Stimulated activated naive CD4-positive, alpha-beta T cell treated with Interleukin-2 at 50 U/mL for 16 hours (primary cell): ENCODE measurements at regions not wholly inside any gene's neighbourhood (a gene's known extent, or its start where the extent isn't known, plus 50 kb on each side); places are given as distances from the start of the nearest gene placed in this dataset.

Experiments used
- DNase-seq: peaks from one replicate; lab custom pipeline; 2025; lab: John Stamatoyannopoulos, UW

DNA sequence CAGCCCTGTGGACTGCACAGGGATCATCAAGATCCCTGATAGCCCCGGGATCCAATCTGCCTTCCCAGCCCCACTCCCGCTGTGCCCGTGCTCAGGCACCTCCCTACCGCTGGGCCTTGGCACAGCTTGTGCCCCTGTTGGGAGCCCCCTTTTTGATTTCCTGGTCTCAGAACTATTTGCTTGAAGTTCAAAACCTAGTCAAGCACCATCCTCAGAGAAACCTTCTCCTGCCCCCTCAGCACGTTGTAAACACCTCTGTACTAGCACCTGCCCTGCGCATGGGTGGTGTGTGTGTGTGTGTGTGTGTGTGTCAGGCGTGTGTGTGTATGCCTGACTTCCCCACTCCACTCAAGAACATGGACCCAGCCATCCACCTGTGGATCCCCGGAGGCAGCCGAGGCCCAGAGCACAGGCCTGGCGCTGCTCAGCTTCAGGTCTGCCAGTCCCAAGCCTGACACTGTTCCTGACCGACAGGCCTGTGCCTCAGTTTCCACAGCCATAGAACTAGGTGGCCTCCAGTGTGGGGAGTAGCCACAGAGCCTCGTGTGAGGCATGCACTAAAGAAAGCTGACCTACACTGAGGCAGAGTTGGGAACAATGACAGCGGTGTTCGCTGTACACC is 65.5 kb downstream of the ADRA2C start:
- DNase-seq: no peak

DNA sequence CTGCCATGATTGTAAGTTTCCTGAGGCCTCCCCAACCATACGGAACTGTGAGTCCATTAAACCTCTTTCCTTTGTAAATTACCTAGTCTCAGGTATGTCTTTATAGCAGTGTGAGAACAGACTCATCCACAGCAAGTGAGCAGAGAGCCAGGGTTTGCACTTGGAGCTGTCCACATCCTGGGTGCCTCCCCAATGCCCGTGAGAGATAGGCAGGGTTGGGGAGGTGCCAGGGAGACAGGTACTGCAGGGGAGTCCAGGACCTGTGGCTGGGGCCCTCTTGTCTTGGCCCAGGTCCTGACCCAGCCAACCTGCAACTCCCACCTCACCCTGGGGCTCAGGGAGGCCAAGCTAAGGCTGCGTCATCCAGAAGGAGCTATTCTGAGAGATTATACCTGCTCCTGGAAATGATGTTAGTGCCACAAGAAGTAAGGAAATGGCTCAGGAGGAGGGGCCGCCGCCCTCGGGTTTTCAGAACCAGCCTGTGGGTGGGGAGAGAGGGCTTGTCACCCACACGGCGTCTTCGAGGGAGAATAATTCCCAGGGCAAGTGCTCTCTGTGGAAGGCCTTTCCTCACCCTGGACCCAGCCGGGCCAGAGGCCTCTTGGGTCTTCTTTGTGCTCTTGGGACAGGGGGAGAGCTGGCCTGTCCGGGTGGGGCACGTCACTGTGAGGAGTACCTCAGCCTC is 66.5 kb downstream of the ADRA2C start:
- no peak for DNase-seq

DNA sequence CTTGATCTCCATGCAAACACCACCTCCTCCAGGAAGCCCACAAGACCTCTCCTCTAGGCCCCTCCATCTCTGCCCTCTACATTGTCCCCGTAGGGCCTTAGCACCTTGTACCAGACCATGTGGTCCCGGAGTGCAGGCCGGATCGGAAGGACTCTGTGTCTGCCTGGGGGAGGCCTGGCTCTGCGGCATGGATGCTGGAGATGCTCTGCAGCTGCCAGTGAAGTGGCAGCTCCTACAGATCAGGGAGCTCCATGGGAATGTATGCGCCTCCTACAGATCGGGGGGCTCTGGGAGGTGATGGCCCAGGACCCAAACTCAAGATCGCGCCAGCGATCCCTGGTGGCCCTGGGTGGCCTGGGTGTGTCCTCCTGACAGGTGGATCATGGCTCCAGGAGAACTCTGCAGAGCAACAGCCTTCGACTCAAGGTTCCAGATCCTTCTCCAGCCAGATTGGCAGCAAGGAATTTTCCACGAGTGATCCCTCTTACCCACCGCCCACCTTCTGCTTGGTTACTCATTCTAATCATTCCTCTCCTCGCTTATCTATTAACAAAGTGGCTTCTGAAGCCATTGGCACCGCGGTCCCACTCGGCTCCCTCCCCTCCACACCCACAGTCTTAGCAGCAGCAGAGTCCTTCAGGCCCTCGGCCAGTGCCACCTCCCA is 67.3 kb downstream of the ADRA2C start:
- no peak for DNase-seq

DNA sequence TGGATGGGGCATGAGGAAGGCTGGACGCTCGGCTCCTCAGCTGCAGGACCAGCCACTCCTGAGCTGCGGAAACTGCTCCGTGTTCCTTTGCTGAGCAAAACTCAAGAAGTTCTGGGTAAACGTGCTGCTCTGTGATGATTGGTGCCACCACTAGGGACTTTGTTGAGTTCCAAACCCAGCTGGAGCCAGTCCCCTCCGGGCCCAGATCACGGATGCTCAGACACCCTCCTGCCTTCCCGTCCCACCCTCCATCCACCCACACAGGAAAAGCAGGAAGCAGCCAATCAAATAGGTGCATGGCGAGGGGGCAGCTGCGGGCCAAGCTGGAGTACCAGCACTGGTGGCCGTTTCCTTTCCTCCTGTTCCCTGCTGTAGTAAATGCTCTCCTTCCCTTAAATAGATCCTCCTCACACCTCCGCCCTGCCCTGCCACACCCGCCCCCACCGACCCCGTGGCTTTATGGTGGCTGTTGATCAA is 68.0 kb downstream of the ADRA2C start:
- no peak for DNase-seq

DNA sequence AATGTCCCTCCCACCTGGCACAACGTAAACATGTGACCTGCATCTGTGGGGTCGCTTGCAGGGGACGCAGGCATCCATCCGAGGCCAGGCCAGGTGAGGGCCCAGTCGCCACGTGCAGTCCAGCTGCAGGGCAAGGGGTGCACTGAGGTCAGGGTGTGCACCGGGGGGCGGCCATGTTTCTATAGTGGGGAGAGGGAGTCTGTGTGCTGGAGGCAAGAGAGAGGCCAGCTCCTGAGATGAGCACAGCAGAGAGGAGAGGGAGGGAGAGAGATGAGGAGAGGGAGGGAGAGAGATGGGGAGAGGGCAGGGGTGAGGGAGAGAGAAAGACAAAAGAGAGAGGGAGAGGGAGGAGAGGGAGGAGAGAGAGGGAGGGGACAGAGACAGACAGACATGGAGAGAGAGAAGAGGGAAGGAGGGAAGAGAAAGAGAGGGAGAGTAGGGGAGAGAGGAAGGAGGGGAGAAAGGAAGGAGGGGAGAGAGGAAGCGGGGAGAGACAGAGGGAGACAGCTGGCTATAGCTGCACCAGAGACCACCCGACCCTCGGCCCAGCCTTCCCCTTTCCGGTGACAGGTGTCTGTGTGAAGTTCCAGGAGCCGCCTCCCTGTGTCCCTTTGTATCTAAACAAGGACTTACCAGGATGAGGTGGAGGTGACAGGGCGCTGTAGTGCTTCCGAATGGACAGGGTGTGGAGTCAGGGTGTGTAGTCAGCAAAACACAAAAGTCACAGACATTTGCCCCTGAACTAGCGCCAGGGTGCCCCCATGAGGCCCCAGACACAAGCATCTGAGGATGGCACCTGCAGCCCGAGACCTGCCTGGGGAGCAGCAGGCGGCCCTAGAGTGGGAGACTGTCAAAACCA is 68.7 kb downstream of the ADRA2C start:
- no peak for DNase-seq

DNA sequence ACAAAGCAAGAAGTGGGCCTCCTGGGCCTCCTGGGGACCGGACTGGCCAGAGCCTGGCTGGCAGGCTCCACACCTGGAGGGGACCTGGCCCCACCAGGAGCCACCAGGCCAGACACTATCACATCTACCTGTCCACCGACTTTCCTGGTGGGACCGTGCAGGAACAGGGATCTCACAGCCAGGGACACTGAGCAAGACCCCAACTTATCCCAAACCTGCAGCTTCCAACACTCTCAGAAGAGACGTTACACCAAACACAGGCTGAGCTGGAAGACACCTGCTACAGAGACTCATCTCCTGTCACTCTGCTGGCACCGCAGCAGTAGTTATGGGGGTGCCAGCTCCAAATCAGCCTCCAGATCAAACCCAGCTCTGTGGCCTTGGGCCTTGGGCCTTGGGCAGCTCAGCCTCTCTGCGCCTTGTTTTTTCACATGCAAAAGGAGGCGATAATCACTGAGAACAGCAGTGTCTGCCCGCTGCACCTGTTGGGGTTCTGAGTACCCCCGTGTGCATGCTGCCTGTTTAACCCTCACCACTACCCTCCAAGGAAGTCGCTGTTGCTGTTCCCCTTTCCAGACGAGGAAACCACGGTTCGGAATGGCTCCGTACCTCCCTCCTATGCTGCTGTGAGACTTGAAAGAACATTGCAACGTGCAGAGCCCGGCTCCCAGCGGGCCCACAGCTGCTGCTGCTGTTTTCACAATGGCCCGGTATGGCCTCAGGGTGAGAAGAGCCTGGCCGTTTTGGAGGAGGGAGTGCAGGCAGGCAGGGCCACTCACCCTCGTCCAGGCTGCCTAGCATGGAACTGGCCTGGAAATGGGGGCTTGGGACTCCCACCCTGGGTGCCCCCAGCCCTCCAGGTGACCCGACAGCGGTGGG is 69.6 kb downstream of the ADRA2C start:
- DNase-seq: no peak

DNA sequence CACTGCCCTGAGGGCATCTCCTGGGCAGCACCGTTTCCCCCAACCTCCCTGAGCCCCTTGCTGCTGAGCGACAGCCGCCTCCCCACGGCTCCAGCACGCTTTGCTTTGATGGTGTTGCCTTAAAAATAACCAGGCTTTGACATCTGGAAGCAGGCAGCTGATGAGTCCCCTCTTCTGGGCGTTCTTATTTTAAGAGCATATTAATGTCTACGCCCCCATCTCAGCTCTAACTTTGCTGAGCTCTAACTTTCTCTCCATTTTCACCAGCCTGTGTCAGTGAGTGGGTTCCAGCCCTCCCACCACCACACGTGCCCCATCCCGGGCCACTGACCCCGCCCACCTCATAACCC is 70.2 kb downstream of the ADRA2C start:
- DNase-seq: no peak

DNA sequence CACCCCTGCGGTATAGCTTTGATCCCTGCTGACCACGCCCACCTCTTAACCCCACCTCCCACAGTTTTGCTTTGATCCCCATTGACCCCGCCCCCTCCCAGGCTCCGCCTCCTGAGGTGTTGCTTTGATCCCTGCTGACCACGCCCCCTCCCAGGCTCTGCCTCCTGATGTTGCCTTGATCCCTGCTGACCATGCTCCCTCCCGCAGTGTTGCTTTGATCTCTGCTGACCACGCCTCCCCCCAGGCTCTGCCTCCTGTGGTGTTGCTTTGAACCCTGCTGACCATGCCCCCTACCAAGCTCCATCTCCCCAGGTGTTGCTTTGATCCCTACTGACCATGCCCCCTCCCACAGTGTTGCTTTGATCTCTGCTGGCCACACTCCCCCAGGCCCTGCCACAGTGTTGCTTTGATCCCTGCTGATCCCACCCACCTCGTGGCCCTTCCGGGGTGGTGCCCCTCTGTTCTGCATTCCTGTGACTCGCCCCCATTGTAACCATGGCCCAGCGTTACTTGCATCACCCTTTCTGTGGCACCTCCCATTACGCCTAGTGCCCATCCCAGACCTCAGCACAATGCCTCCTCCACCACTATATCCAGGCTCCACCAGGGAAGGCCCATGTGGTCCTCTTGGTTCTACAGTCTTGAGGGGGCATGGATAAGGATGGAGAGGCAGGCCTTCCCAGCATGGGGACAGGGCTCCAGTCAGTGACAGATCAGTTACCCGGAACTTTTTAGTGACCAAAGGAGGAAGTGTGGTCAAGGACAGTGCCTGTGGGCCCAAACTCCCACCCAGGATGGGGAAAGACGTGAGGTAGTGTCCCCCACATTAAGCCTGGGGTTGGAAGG is 70.8 kb downstream of the ADRA2C start:
- no peak for DNase-seq

DNA sequence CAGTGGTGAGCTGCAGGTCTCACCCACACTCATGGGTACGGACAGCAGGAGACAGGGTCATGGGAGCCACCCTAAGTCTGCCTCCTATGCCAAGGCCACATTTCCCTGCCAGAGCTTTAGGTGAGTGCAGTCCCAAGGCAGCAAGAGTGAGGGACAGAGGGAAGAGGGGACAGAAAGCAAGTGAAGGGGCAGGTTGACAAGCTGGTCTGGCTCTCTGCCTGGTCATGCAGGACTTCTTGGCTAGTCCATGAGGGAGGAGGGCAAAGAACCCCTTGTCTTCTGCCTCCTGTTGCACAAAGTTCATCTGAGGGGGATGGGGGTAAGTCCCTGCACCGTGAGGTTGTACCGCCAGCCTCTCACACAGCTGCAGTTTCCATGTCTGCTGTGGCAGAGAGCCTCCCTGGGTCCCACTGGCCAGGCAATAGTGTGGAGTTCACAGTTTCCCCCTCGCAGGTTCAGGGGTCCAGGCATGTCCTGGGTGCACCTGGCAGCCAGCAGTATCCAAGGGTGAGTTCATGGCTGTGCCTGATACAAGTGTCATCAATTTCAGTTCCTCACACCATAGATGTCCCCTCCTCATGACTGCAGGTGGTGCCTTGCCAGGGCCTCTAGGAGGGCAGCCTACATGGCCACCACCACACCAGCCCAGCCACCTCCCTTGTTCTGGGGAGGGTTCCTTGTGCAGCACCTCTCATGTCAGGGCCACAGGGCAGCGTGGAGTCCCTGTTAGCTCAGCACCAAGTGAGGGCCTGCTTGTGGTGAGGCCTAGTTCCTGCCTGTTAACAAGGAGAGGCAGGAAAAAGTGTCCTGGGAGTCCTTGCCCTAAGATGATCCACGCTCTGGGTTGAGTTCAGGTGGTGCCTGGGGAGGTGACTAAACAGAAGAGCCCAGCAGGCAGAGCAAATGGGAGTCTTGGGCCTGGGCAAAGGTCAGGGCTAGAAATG is 72.5 kb downstream of the ADRA2C start:
- no peak for DNase-seq

DNA sequence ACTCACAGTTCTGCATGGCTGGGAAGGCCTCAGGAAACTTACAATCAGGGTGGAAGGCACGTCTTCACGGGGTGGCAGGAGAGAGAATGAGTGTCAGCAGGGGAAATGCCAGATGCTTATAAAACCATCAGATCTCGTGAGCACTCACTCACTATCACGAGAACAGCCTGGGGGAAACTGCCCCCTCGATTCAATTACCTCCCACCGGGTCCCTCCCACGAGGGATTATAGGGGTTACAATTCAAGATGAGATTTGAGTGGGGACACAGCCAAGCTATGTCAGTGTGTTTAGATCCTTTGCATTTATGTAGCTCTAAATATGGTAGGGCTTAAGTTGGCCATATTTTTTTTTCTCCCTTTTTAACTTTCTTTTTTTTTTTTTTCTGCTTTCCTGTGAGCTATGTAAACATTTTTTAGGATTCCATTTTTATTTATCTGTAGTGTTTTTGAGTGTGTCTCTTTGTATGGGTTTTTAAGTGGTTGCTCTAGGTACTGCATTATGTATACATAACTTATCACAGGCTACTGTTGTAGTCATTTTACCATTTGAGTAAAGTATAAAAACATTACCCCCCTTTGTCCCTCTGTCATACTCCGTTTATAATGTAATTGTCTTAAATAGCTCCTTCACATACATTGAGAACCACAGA is 79.0 kb downstream of the ADRA2C start:
- no peak for DNase-seq

DNA sequence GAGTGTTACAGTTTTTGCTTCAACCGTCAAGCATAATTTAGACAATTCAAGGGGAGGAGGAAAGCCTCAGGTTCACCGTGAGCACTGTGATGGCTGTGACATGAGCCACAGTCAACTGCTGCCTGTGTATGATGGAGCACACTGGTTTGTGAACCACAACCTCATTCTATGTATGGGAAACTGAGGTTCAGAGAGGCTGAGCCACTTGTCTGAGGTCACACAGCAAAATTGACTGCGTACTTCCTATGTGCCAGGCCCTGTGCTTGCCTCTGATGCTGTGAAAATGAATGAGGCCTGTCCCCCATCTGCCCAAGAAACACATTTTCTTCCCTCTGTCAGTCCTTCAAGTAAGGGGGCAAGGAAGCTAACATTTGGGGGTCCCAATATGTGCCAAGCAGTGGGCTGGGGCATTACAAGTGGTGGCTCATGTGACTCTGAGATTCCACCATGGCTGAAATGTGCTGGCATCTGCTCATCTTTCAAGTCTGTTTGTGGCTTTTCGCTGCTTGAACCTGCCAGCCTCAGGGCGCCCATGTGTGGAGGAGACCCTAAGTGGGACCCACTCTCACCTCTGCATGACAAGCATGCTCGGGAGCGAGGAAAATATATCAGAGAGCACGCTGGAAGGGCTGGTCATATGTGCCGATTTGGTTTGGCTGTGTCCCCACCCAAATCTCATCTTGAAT is 79.7 kb downstream of the ADRA2C start:
- no peak for DNase-seq

DNA sequence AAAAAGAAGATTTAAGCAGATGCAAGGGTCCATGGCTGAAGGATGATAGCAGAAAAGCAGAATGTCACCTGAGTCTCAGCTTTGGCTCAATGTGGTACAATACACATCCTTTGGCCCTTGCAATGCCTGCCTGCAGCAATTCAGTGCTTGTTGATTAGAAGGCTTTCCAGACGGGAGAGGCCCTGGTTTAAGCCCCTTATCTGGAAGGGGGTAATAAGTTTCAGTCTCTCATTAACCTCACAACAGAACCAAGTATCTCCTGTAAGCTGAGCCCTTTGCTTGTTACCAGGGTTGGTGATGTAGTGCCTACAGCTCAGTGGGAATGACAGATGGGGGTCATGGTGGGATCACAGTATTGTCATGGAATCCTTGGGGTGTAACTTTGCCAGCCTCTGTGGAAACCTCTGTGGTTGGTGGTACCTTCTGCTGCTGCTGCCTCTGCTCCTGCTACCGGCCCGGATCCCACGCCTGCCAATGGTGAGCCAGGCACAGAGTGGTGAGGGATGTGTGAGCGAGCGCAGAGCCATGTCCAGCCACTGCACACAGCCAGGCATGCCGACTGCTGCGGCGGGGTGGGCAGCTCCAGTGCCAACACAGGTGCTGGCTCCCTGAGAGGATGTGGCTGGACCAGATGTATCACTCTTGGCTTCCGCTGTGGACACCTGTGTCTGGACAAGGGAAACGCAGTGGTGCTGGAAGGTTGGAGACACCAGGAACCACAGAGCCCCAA is 81.2 kb downstream of the ADRA2C start:
- DNase-seq: no peak

DNA sequence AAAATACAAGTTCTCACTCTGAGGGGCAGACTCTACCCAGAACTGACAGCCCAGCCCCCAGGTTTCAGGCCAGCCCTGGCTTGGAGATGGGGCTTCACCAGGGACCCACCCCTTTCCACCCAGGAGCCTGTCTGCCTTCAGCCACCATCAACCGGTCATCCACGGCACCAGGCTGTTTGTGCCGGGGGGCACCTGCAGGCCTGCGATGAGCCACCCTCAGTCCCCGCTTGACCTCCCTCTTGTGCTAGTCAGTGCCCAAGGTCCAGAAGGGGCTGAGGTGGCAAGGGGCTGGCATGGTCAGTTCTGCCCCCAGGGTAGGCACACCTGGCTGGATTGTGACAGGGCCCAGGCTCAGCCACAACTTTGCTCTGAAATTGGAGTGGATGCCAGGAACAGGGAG is 82.1 kb downstream of the ADRA2C start:
- DNase-seq: no peak

DNA sequence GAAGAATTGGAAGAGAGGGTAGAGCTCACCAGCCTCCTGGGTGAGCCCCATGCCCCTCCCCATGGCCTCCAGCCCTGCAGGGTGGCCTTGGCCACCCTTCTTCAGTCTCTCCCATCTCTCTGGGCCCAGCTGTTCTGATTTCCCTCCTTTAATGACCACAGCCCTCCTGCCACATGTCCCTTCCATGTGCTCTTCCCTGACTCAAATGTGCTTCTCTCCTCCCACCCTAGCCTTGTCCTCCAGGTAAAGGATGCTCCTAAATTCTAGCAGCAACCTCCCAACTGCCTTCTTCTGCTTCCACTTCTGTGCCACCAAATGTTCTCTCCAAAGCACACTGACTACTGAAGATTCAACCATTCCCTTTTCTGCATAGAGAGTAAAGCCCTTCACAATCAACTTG is 83.0 kb downstream of the ADRA2C start:
- DNase-seq: no peak

DNA sequence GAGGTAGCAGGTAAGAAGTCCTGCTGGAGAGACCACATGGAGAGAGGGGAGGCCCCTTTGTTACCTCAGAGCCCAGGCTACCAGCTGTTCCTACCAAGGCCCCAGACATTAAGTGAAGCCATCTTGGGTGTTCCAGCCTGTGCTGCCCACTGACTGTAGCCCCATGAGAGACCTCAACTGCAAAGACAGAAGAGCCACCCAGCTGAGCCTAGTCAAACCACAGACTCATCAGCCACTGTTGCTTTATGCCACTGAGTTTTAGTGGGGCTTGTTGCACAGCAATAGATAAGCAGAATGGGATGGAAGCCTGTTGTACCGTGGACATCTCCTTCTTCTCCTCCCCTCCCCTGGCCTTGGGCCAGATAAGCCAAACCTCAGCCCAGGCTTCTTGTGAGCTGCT is 83.9 kb downstream of the ADRA2C start:
- DNase-seq: no peak

DNA sequence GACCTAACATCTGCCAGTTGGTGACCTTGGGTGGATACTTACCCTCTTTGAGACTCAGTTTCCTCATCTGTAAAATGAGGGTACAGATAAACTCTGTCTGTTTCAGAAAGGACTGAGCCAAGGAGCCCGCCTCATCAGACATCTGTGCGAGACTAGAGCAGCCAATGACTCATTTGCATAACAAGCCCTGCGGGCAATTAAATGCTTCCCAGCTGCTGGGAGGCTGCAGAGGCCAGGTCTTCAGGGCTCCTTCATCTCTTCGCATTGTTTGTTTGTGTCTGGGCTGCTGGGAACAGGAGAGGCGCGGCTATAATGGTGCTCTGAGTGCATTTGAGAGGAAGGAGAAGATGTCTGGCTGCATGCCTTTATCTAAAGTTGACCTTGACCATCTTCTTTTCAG is 85.0 kb downstream of the ADRA2C start:
- DNase-seq: no peak

DNA sequence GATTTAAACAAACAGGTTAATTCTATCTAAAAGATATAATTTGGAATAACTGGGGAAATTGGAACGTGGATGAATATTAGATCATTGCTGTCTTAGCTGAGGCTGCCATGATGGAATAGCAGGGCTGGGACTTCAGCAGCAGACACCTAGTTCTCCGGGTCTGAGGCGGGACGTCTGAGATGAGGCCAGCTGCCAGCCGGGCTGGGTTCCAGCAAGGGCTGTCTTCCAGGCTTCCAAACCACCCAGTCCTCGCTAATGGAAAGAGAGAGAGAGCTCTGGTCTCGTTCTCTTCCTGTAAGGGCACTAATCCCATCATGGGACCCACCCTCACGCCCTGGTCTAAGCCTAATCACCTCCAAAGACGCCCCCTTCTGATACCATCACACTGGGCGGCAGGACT is 85.7 kb downstream of the ADRA2C start:
- no peak for DNase-seq

DNA sequence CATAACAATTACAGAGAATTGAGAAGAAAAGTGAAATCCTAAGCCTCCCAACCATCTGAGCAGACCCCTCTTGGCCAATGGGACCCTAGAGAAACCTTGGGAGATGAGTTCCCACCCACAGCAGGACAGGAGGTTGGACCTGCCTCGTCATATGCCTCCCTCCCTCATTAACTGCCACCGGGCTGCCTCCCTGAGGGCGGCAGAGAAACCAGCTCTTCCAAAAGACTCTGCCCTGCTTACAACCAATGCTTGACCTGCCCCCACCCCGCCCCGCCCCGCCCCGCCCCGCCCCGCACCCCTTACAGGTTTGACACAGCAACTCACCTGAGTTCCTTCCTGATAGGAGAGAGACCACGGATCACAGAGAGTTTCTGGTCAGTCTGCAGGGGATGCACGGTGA is 86.1 kb downstream of the ADRA2C start:
- DNase-seq: no peak
